Activated CD8-positive, alpha-beta memory T cell treated with anti-CD3 and anti-CD28 coated beads, Interleukin-2, amount 50 U/mL, for 48 hours (primary cell): ENCODE measurements at regions not wholly inside any gene's neighbourhood (a gene's known extent, or its start where the extent isn't known, plus 50 kb on each side); places are given as distances from the start of the nearest gene placed in this dataset.

Experiments used
- DNase-seq: peaks from one replicate; pipeline ENCODE4 v3.0.0-alpha.2; 2020

GRCh38 chr4:188867796-188868195, 728.6 kb downstream of the TRIML1 start:
- DNase-seq, result no peak

- DNase-seq, result no peak
These were observed 730.3 kb downstream of the TRIML1 start for GRCh38 chr4:188869581-188869980.

DNA sequence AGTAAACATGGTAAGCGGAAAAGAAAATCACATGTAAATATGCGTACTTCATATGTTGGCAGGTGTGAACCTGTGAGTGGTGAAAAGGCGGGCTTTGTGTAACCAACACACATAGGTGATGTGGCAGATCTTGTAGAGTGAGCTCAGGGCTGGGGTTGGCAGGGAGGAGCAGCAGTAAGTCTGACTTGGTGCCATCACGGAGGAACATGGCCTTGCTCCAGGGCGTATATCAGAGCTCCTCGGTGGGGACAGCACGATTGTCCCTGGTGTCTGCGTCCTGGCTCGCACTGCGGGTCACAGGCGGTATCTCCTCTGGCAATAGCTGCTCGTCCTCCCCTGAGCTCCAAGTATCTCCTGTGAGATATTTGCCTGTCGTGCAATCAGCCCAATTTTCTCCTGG, 733.6 kb downstream of the TRIML1 start:
- no peak for DNase-seq

- DNase-seq, result no peak
These were observed 737.6 kb downstream of the TRIML1 start for GRCh38 chr4:188876881-188877280.

DNA sequence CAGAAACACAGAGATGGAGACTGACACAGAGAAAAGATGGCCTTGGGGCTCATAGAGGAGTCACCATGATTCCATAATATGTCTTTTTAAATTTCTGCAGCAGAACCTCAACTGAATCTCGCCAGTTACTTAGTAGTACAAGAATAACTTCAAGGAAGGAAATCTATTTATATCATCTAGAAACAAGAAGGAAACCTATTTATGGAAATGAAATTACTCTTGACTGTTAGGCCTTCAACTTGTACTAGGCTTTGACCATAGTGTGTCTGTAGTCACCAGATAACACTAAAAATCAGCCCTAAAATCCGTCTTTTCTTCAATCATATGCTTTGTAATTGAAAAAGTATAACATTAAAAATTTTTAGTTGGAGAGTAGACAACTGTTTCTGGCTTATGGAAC, 740.4 kb downstream of the TRIML1 start:
- no peak for DNase-seq

DNA sequence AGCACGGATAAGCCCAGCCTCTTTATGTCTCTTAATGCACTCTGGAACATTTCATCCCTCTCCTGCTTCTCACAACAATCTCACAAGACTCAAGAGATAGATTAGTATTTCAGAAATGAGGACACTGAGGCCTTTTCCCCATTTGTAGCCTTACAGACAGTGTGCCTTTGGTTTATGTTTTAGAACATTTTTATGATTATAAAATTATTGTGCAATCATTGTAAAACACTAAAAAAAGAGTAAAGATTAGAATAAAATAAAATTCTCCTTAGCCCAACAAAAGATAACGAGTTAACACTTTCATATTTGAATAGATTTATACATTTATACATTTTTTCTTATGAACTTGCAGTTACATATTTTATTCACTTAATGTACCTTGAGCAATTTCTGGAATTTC, 748.7 kb downstream of the TRIML1 start:
- DNase-seq, result no peak

DNA sequence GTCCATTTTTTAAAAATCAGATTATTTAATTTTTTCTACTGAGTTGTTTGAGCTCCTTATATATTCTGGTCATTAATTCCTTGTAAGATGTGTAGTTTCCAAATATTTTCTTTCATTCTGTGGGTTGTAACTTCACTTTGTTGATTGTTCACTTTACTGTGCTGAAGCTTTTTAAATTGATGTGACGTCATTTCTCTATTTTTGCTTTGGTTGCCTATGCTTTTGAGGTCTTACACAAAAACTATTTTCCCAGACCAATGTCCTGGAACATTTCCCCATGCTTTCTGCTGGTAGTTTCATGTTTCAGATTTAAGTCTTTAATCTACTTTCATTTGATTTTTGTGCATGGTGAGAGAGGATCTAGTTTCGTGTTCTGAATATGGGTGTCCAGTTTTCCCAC, 753.6 kb downstream of the TRIML1 start:
- no peak for DNase-seq

GRCh38 chr4:188903986-188904385, 764.7 kb downstream of the TRIML1 start:
- no peak for DNase-seq

- DNase-seq, result no peak
These were observed 765.4 kb downstream of the TRIML1 start for GRCh38 chr4:188904617-188905016.

DNA sequence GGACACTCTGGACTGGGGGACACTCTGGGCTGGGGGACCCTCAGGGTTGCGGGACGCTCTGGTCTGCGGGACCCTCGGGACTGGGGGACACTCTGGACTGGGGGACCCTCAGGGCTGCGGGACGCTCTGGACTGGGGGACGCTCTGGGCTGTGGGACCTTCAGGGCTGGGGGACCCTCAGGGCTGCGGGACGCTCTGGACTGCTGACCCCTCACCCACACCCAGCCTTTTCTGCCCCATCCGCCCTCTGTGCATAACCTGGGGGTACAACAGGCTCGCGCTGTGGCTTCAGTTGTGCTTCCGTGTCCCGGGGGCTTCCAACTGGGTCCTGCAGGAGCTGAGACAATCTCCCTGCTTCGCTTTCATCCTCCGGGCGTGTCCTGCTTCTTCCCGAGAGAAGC, 766.0 kb downstream of the TRIML1 start:
- DNase-seq, result no peak

GRCh38 chr4:188911199-188911598, 772.0 kb downstream of the TRIML1 start:
- DNase-seq, result no peak

GRCh38 chr4:188911707-188912106, 772.5 kb downstream of the TRIML1 start:
- no peak for DNase-seq

GRCh38 chr4:188915175-188915574, 775.9 kb downstream of the TRIML1 start:
- no peak for DNase-seq

- DNase-seq, result no peak
These were observed 779.5 kb downstream of the TRIML1 start for GRCh38 chr4:188918787-188919186.

DNA sequence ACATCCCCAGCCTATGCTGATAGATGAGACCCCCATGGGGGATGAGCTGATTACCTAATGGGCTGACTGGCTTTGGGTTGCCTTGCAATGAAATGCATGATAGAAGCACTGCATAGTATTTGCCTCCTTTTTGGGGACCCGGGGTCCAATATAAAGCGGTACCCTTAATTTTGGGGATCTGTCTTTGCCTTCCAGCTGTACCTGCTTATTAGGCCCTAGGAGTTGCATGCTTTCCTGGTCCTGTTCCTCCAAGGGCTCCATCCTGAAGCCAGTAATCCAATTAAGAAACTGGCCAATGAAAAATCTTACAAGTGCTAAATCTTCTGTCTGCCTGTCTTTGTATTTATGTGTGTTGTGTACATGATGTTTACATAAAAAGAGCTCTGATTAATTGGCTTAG, 791.6 kb downstream of the TRIML1 start:
- no peak for DNase-seq

DNA sequence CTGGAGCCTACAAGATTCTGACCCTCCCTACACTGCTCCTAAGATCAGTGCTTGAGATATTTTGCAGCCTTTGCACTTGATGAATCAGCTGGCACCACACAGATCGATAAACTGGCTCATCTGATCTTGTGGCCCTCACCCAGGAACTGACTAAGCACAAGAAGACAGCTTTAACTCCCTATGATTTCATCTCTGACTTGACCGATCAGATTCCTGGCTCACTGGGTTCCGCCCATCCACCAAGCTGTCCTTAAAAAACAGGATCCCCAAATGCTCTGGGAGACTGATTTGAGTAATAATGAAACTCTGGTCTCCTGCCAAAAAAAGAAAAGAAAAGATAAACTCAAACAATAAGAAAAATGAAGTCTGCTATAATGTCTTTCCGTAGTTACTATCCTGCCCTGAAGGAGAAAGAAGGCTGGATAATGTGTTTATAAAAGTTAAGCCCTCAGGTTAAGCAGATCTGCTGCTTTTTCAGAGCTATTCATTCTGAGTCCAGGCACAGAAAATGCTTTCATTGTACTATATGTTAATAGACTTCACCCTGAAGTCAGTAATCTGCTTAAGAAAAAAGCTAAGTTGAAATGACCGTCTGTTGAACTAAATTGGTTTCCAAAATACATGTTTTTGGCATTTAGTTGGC, 795.2 kb downstream of the TRIML1 start:
- DNase-seq, result no peak

DNA sequence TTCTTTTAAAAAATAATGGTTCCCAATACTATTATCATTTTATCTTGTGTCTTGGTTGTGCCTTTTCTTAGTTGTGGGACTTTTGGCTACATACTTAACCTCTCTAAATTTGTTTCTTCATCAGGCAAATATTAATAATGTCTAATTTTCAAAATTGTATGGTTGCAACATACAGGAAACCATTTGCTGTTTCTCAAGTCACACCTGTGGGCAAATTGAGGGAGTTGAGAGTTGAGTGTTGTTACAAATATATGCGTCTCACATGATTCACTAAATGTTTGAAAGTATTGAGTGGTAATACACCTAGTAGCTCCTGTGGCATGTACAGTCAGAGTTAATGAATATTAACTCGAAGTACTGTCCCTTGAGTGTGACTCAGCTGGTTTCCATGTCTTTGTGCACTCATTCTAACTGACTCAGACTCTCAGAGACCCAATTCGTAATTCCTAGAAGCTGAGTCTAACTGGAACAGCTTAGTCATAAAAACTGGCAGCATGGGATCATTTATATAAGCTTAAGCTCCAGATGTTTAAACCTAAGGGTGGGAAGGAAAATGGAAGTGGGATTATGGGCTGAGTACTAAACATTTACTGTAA, 802.4 kb downstream of the TRIML1 start:
- no peak for DNase-seq

GRCh38 chr4:188942606-188943005, 803.4 kb downstream of the TRIML1 start:
- DNase-seq, result no peak

DNA sequence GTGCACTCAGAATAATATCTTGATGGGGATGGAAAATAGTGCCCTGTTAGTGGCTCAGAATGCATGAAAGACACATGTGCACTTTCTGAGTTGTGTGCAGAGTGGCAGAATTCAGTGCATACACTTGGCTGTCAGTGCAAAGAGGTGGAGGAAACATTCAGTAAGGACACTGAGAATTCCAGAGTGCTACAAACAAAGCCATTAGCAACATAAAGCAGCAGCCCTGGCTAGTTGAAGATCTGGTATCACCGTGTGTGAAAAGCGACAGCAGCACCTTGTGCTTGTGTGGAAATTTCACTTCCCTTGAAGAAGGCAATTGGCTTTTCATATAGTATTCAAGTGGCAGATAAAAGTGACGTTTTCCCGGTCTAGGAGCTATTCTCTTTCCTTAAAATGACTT, 810.4 kb downstream of the TRIML1 start:
- no peak for DNase-seq

- no peak for DNase-seq
These were observed 815.8 kb downstream of the TRIML1 start for GRCh38 chr4:188955066-188955465.

DNA sequence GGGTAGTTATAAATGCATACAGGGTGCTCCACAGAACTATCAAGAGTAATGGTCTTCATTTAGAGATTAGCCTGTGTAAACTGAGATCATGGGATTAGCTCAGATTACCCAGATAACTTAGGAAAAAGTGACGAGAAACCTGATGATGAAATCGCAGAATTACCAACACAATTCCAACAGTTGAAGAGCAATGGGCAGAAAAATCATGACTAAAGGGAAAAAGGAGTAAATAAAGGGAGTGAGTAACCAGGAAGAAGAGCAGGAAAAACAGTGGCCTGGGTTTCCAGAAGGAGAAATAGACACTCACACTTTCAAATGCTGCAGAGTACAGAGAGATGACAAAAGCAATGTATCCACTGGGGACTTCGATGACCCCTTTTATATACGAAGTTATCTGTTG, 817.3 kb downstream of the TRIML1 start:
- DNase-seq, result no peak

GRCh38 chr4:188958346-188958745, 819.1 kb downstream of the TRIML1 start:
- DNase-seq, result no peak

- DNase-seq, result no peak
These were observed 820.2 kb downstream of the TRIML1 start for GRCh38 chr4:188959424-188959823.

DNA sequence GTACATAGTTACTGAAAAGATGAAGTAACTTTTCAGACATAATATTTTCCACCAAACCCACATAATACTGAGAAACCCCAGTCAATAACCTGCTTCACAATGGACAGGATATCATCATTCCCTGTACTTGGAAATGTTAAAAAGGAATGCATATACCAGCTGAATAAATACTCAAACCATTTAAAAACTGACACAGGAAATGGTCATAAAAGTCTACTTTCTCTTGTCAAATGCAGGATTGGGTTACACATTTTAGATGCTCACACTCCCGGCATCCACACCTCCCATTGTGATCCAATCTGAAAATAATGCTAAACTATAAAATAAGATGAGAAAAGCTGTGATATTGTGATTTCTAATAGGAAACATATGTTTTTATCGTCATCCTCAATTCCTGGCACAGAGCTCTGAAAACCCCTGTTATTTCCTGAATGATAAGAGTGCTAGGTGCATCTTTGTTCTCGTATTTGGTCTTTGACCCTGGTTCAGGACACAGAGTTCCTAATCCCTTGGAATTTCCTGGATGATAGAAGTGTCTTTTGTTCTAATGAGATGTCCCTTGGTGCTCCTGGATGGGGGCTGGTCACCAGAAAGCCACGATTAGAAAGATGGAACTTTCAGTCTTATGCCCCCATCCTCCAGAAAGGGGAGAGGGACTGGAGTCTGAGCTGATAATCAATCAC, 821.3 kb downstream of the TRIML1 start:
- DNase-seq, result no peak

DNA sequence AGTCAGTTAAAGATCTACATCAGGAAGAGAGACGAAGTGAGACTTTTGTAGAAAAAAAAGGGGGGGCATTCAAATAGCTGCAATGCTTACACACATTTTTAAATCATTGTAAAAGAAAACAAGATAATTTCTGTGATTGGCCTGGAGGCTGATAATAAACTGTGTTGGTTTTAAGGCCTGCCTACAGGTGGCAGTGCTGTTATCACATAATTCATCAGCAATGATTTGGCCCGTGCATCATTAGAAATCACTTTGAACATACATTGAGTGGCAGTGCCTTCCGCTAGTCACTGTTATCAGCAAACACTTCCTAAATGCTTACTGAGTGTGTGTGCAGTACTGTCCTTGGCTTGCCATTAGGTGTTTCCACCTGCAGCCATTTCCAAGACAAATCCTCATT, 831.9 kb downstream of the TRIML1 start:
- DNase-seq, result no peak
